ENCODE measurements at regions not wholly inside any gene's neighbourhood (a gene's known extent, or its start where the extent isn't known, plus 50 kb on each side); places are given as distances from the start of the nearest gene placed in this dataset.

DNA sequence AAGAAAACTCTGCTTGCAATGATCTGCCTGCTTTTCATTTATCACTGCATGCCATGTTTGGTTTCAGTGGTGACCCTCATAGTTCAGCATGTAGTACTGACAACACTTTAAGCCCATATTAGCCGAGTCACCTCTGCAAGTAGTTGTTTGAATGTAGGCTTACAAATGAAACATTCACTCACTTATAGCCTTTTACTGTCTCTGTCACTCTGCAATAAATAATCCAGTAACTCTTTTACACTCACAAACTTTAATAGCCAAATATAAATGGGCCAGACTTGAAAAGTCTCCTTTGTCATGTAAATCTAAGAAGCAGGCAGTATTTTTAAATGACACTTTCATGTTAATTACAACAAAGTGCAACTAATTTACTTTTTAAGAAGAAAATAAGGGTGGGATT is 1460.0 kb upstream of the ADGRB3 start:
- no peaks in the 10 kb centered on the region for H4K20me1 ChIP-seq (replicated peaks; ENCODE audit: control insufficient read depth, insufficient read depth, low read length)

More for the DNA sequence above, 1460.0 kb upstream of the ADGRB3 start:
- intact Hi-C loops (cut with micrococcal nuclease), result no loop called here
- in situ Hi-C loops (cut with MboI), result no loop called here
- H3K27me3 ChIP-seq (ENCODE audit: control insufficient read depth in 2 of 2, insufficient read depth in 2 of 2, low read length in 2 of 2), result no peaks in the 10 kb centered on the region
- no peak overlapping the region for H3K4me3 ChIP-seq
- no peak overlapping the region for H3K4me2 ChIP-seq (ENCODE audit: insufficient read depth, low read length)
- no peaks in the 10 kb centered on the region for H3K4me1 ChIP-seq (replicated peaks in 1 of 2; ENCODE audit: control insufficient read depth in 2 of 2, insufficient read depth in 2 of 2, low read length in 2 of 2)
- POLR2A ChIA-PET, result no interaction called here
- no peaks in the 10 kb centered on the region for H3K9me3 ChIP-seq (replicated peaks; ENCODE audit: control insufficient read depth, insufficient read depth, low read depth, low read length)
- H3K9ac ChIP-seq (ENCODE audit: insufficient read depth in 1 of 2, low read depth in 2 of 2, low read length in 2 of 2), result no peak overlapping the region
- H3K27ac ChIP-seq (ENCODE audit: extremely low read depth, low read depth, low read length), result no peak overlapping the region
- H3K79me2 ChIP-seq (ENCODE audit: control insufficient read depth, insufficient read depth, low read length), result no peaks in the 10 kb centered on the region
- no TSS peak for BruUV-seq (replicated peaks)
- H3K36me3 ChIP-seq (ENCODE audit: control insufficient read depth, insufficient read depth, low read length), result no peaks in the 10 kb centered on the region
- no peak for ATAC-seq
- no peak for TF ChIP-seq PHB2 (IDR thresholded peaks at IDR 0.05; ENCODE audit: low read depth)
- TF ChIP-seq ZC3H8 (IDR thresholded peaks at IDR 0.05), result no peak
- no peak for TF ChIP-seq GABPB1 (CRISPR knock-in tag; IDR thresholded peaks at IDR 0.05)
- TF ChIP-seq BCOR (IDR thresholded peaks at IDR 0.05), result no peak
- no peak for TF ChIP-seq ZNF79 (CRISPR knock-in tag; IDR thresholded peaks at IDR 0.05; ENCODE audit: low read depth)
- TF ChIP-seq RREB1 (CRISPR knock-in tag; IDR thresholded peaks at IDR 0.05), result no peak
- no peak for DNase-seq (ENCODE audit: extremely low read depth in 1 of 4, low spot score in 3 of 4)
- H3K9me1 ChIP-seq (ENCODE audit: control insufficient read depth, insufficient read depth, low read length), result no peaks in the 10 kb centered on the region
- CTCF ChIA-PET (ENCODE audit: low intra/inter-chr PET ratio), result no interaction called here
- 6% methylated on average over 1 of the region's 1 CpG for WGBS (ENCODE audit: insufficient coverage, low coverage, missing lambda C conversion rate)
- FAIRE-seq, result no peak
- no peak overlapping the region for H2AFZ ChIP-seq (ENCODE audit: low read depth, low read length)

Measured in K562 (cell line).